Stimulated activated CD4-positive, alpha-beta T cell treated with anti-CD3 and anti-CD28 coated beads, Interleukin-1b, Interleukin-23, amount 100 ng/mL, for 4 hours (primary cell): ENCODE measurements at regions not wholly inside any gene's neighbourhood (a gene's known extent, or its start where the extent isn't known, plus 50 kb on each side); places are given as distances from the start of the nearest gene placed in this dataset.
"Not testable (repeated sequence)": the region's sequence is repeated elsewhere in the genome, so short reads cannot be mapped to it uniquely, and the experiment has no call there.

Experiments
- DNase-seq, 2 donors: peaks; one replicate each; pipeline ENCODE4 v3.0.0-alpha.2; 2020; ENCODE audit warnings: low read depth in 2 of 2

GRCh38 chr7:51455948-51456347, 139.3 kb upstream of the COBL start:
- DNase-seq: no peak

GRCh38 chr7:51455513-51455912, 138.9 kb upstream of the COBL start:
- no peak for DNase-seq

- DNase-seq: no peak
These were observed 138.5 kb upstream of the COBL start for GRCh38 chr7:51455086-51455485.

GRCh38 chr7:51452694-51453093, 136.1 kb upstream of the COBL start:
- no peak for DNase-seq

- DNase-seq: no peak
These were observed 135.3 kb upstream of the COBL start for GRCh38 chr7:51451751-51452476.

GRCh38 chr7:51450541-51450940, 133.9 kb upstream of the COBL start:
- no peak for DNase-seq

GRCh38 chr7:51446785-51447184, 130.2 kb upstream of the COBL start:
- DNase-seq: no peak

- DNase-seq: no peak
These were observed 129.7 kb upstream of the COBL start for GRCh38 chr7:51446356-51446755.

- no peak for DNase-seq
These were observed 128.3 kb upstream of the COBL start for GRCh38 chr7:51444936-51445335.

- peak; percentile 11 to 16 for DNase-seq
These were observed 114.0 kb upstream of the COBL start for GRCh38 chr7:51430480-51431086.

GRCh38 chr7:51428217-51428887, 111.7 kb upstream of the COBL start:
- no peak for DNase-seq

GRCh38 chr7:51426163-51426562, 109.6 kb upstream of the COBL start:
- DNase-seq: no peak

- not testable (repeated sequence) for DNase-seq
These were observed 93.3 kb upstream of the COBL start for GRCh38 chr7:51409934-51410333.

- not testable (repeated sequence) for DNase-seq
These were observed 81.0 kb upstream of the COBL start for GRCh38 chr7:51397608-51398007.

- DNase-seq: not testable (repeated sequence)
These were observed 76.4 kb upstream of the COBL start for GRCh38 chr7:51393003-51393402.

- not testable (repeated sequence) for DNase-seq
These were observed 73.3 kb upstream of the COBL start for GRCh38 chr7:51389952-51390351.

- not testable (repeated sequence) for DNase-seq
These were observed 72.7 kb upstream of the COBL start for GRCh38 chr7:51389216-51389812.

GRCh38 chr7:51388241-51388640, 71.6 kb upstream of the COBL start:
- DNase-seq: not testable (repeated sequence)

GRCh38 chr7:51386806-51387568, 70.4 kb upstream of the COBL start:
- not testable (repeated sequence) for DNase-seq

- DNase-seq: not testable (repeated sequence)
These were observed 69.6 kb upstream of the COBL start for GRCh38 chr7:51386184-51386583.

- not testable (repeated sequence) for DNase-seq
These were observed 65.6 kb upstream of the COBL start for GRCh38 chr7:51382243-51382642.
